Left cardiac atrium (tissue), 4 donors: ENCODE measurements at regions not wholly inside any gene's neighbourhood (a gene's known extent, or its start where the extent isn't known, plus 50 kb on each side); places are given as distances from the start of the nearest gene placed in this dataset.
"Not testable (repeated sequence)": the region's sequence is repeated elsewhere in the genome, so short reads cannot be mapped to it uniquely, and the experiment has no call there.

Source experiments
- ATAC-seq, 2 donors: fragments of 200-7000 bp; cut with Tn5 transposase; one replicate each; pipeline ENCODE4 v1.9.1; 2020; ENCODE audit warnings: mild to moderate bottlenecking in 2 of 2, moderate library complexity in 2 of 2
- DNase-seq: peaks from one replicate; pipeline ENCODE4 v3.0.0-alpha.2; 2020
- intact Hi-C, 2 donors: fragments of 100-400 bp; cut with DNase I; formaldehyde crosslinking; loops; one replicate each; pipeline versions ENCODE4 v1.14.1 to v1.15.1; 2022 to 2023
- donor health status: DM: no; HTN: yes; CAD: no.
- donor health status: DM: no; HTN: yes; CAD: no; lungs with severe emphysema.
- donor health status: DM: yes; HTN: yes; CAD: no.
- donor health status: Dilated cardiomyopathy.

GRCh38 chr20:22723659-22724058, 139.3 kb upstream of the FOXA2 start:
- no peak for DNase-seq
- intact Hi-C loops, result no loop called here
- ATAC-seq, result no peak

- no peak for ATAC-seq
- DNase-seq, result no peak
- intact Hi-C loops, result no loop called here
Measured at GRCh38 chr20:22728146-22728745, 143.9 kb upstream of the FOXA2 start.

GRCh38 chr20:22729180-22729579, 144.8 kb upstream of the FOXA2 start:
- intact Hi-C loops, result no loop called here
- DNase-seq, result no peak
- peak in 1 of 2 donors; percentile 23 for ATAC-seq

- intact Hi-C loops, result no loop called here
- ATAC-seq (no peak), DNase-seq (no peak)
Measured at GRCh38 chr20:22729616-22730236, 145.4 kb upstream of the FOXA2 start.

- DNase-seq (no peak), ATAC-seq (no peak)
- intact Hi-C loops, result no loop called here
Measured at GRCh38 chr20:22732751-22733150, 148.4 kb upstream of the FOXA2 start.

GRCh38 chr20:22734946-22735647, 150.7 kb upstream of the FOXA2 start:
- DNase-seq, ATAC-seq, intact Hi-C loops: not testable (repeated sequence)

- intact Hi-C loops, result no loop called here
- DNase-seq, result no peak
Measured at GRCh38 chr20:22740829-22741228, 156.5 kb upstream of the FOXA2 start.

GRCh38 chr20:22744341-22745193, 160.2 kb upstream of the FOXA2 start:
- ATAC-seq (peak in 1 of 2 donors; percentile 68), DNase-seq (no peak)
- intact Hi-C loops, result no loop called here

More at GRCh38 chr20:22740829-22741228, 156.5 kb upstream of the FOXA2 start:
- no peak for ATAC-seq

GRCh38 chr20:22745194-22745500, 160.8 kb upstream of the FOXA2 start:
- DNase-seq (no peak), ATAC-seq (peak; percentile 27 to 88)
- intact Hi-C loops, result no loop called here

GRCh38 chr20:22746957-22747356, 162.6 kb upstream of the FOXA2 start:
- DNase-seq (no peak), ATAC-seq (no peak)
- intact Hi-C loops, result no loop called here

GRCh38 chr20:22752324-22752723, 168.0 kb upstream of the FOXA2 start:
- intact Hi-C loops, result no loop called here
- DNase-seq (no peak), ATAC-seq (no peak)

- ATAC-seq (no peak), DNase-seq (no peak)
- intact Hi-C loops, result no loop called here
Measured at GRCh38 chr20:22757424-22758183, 173.2 kb upstream of the FOXA2 start.

GRCh38 chr20:22758815-22759214, 174.4 kb upstream of the FOXA2 start:
- DNase-seq, result no peak

GRCh38 chr20:22762576-22763256, 178.3 kb upstream of the FOXA2 start:
- peak in 1 of 2 donors; percentile 26 for ATAC-seq
- intact Hi-C loops, result no loop called here
- DNase-seq, result no peak

More at GRCh38 chr20:22758815-22759214, 174.4 kb upstream of the FOXA2 start:
- no peak for ATAC-seq
- intact Hi-C loops, result no loop called here

GRCh38 chr20:22763257-22763906, 179.0 kb upstream of the FOXA2 start:
- DNase-seq (peak; percentile 59), ATAC-seq (peak; percentile 76 to 91)
- intact Hi-C loops, result no loop called here

GRCh38 chr20:22768266-22769178, 184.2 kb upstream of the FOXA2 start:
- intact Hi-C loops, result no loop called here
- DNase-seq (no peak), ATAC-seq (no peak)

- DNase-seq (no peak), ATAC-seq (no peak)
- intact Hi-C loops, result no loop called here
Measured at GRCh38 chr20:22770241-22770800, 185.9 kb upstream of the FOXA2 start.
